DOHH2 (cell line): ENCODE measurements at regions not wholly inside any gene's neighbourhood (a gene's known extent, or its start where the extent isn't known, plus 50 kb on each side); places are given as distances from the start of the nearest gene placed in this dataset.
"Not testable (repeated sequence)": the region's sequence is repeated elsewhere in the genome, so short reads cannot be mapped to it uniquely, and the experiment has no call there.

Experiments
- H3F3A ChIP-seq: fragments of 200-600 bp; sonication (generic), shearing (Covaris generic); 2 replicates; pipeline ENCODE4 v1.6.0; 2016; ENCODE audit warnings: antibody characterized with exemption, mild to moderate bottlenecking; ENCODE audit not compliant: control insufficient read depth, insufficient read depth
- H3K27ac ChIP-seq: fragments of 200-600 bp; sonication (generic); 2 replicates; pipeline ENCODE4 v1.5.1; 2014; ENCODE audit warnings: low read depth, mild to moderate bottlenecking, low read length, moderate library complexity
- H3K27me3 ChIP-seq: fragments of 200-600 bp; sonication (generic); 2 replicates; pipeline ENCODE4 v1.6.1; 2014; ENCODE audit warnings: mild to moderate bottlenecking, low read length, mixed read lengths; ENCODE audit not compliant: control insufficient read depth
- H3K36me3 ChIP-seq: fragments of 200-600 bp; sonication (generic); 2 replicates; pipeline ENCODE4 v1.6.1; 2014; ENCODE audit warnings: mild to moderate bottlenecking, low read length, moderate library complexity, mixed read lengths; ENCODE audit not compliant: control insufficient read depth
- H3K4me1 ChIP-seq: fragments of 200-600 bp; sonication (generic); 2 replicates; pipeline ENCODE4 v1.6.1; 2014; ENCODE audit warnings: mild to moderate bottlenecking, low read length, mixed read lengths; ENCODE audit not compliant: control insufficient read depth
- H3K4me2 ChIP-seq: fragments of 200-600 bp; sonication (generic); 2 replicates; pipeline ENCODE4 v1.6.0; 2014; ENCODE audit warnings: mild to moderate bottlenecking, low read length, moderate library complexity
- H3K4me3 ChIP-seq: fragments of 200-600 bp; sonication (generic); 2 replicates; pipeline ENCODE4 v1.5.1; 2014; ENCODE audit warnings: mild to moderate bottlenecking, low read length, mixed read lengths
- H3K79me2 ChIP-seq: fragments of 200-600 bp; sonication (generic); 2 replicates; pipeline ENCODE4 v1.6.1; 2014; ENCODE audit warnings: mild to moderate bottlenecking, low read length, mixed read lengths; ENCODE audit not compliant: control insufficient read depth
- H3K9me2 ChIP-seq: fragments of 200-600 bp; sonication (generic); replicated peaks from 2 replicates; pipeline ENCODE4 v1.6.1; 2014; ENCODE audit warnings: mild to moderate bottlenecking, low read length, mixed read lengths; ENCODE audit not compliant: control insufficient read depth
- H3K9me3 ChIP-seq: fragments of 200-600 bp; sonication (generic); 2 replicates; pipeline ENCODE4 v1.6.1; 2014; ENCODE audit warnings: antibody characterized with exemption, low read length, mixed read lengths; ENCODE audit not compliant: control insufficient read depth, insufficient read depth
- H4K20me1 ChIP-seq: fragments of 200-600 bp; sonication (generic); 2 replicates; pipeline ENCODE4 v1.6.0; 2014; ENCODE audit warnings: low read depth, mild to moderate bottlenecking, antibody characterized with exemption, low read length, moderate library complexity; ENCODE audit not compliant: control insufficient read depth, insufficient read depth
- CTCF ChIP-seq: fragments of 200-600 bp; sonication (generic); IDR thresholded peaks from one replicate; pipeline ENCODE4 v1.5.1; 2014; ENCODE audit warnings: antibody characterized with exemption, mild to moderate bottlenecking, low read depth, low read length; ENCODE audit not compliant: poor library complexity, severe bottlenecking
- EZH2phosphoT487 ChIP-seq: fragments of 200-600 bp; sonication (generic); IDR thresholded peaks from 2 replicates; pipeline ENCODE4 v1.6.1; 2017; ENCODE audit warnings: borderline replicate concordance, mild to moderate bottlenecking, antibody characterized with exemption, low read length, moderate library complexity, mixed read lengths

- H3K4me1 ChIP-seq = no peaks in the 10 kb centered on the region
- H3K4me2 ChIP-seq = no peak overlapping the region
- H3K36me3 ChIP-seq = no peaks in the 10 kb centered on the region
- no peaks in the 10 kb centered on the region for H3K27me3 ChIP-seq
- TF ChIP-seq EZH2phosphoT487 = no peak
- TF ChIP-seq CTCF = no peak
- no peaks in the 10 kb centered on the region for H4K20me1 ChIP-seq
- no peaks in the 10 kb centered on the region for H3F3A ChIP-seq
- no peaks in the 10 kb centered on the region for H3K9me3 ChIP-seq
- H3K27ac ChIP-seq = no peak overlapping the region
- H3K79me2 ChIP-seq = no peaks in the 10 kb centered on the region
- no peaks in the 10 kb centered on the region for H3K9me2 ChIP-seq
- no peak overlapping the region for H3K4me3 ChIP-seq
These were observed 1368.4 kb downstream of the GRIK2 start for GRCh38 chr6:102761872-102762271.

- Histone ChIP-seq H3K79me2 (no peaks in the 10 kb centered on the region), H3K4me1 (no peaks in the 10 kb centered on the region), H3K4me2 (no peak overlapping the region), H4K20me1 (no peaks in the 10 kb centered on the region), H3K27me3 (no peaks in the 10 kb centered on the region), H3K9me2 (no peaks in the 10 kb centered on the region), H3F3A (no peaks in the 10 kb centered on the region), H3K27ac (no peak overlapping the region), H3K4me3 (no peak overlapping the region), H3K9me3 (no peaks in the 10 kb centered on the region), H3K36me3 (no peaks in the 10 kb centered on the region)
- TF ChIP-seq EZH2phosphoT487 (no peak), CTCF (no peak)
These were observed 1365.9 kb downstream of the GRIK2 start for GRCh38 chr6:102759415-102759814.

GRCh38 chr6:102758536-102758935 lies 1365.0 kb downstream of the GRIK2 start:
- not testable (repeated sequence) for H3K9me3 ChIP-seq, H3K9me2 ChIP-seq, H3K4me3 ChIP-seq

GRCh38 chr6:102749210-102749971 lies 1355.9 kb downstream of the GRIK2 start:
- Histone ChIP-seq H3K79me2 (no peaks in the 10 kb centered on the region), H3K4me3 (no peak overlapping the region), H3K9me2 (no peaks in the 10 kb centered on the region), H3K4me2 (no peak overlapping the region), H3K27ac (no peak overlapping the region), H3F3A (no peaks in the 10 kb centered on the region), H4K20me1 (no peaks in the 10 kb centered on the region), H3K27me3 (no peaks in the 10 kb centered on the region), H3K36me3 (no peaks in the 10 kb centered on the region), H3K4me1 (no peaks in the 10 kb centered on the region), H3K9me3 (no peaks in the 10 kb centered on the region)
- no peak for TF ChIP-seq CTCF
- no peak for TF ChIP-seq EZH2phosphoT487

More at GRCh38 chr6:102758536-102758935, 1365.0 kb downstream of the GRIK2 start:
- H3K79me2 ChIP-seq, H4K20me1 ChIP-seq, H3K36me3 ChIP-seq, H3K27me3 ChIP-seq, H3K4me1 ChIP-seq, H3K27ac ChIP-seq, H3K4me2 ChIP-seq, H3F3A ChIP-seq: not testable (repeated sequence)
